IMR-90 (cell line): ENCODE measurements at regions not wholly inside any gene's neighbourhood (a gene's known extent, or its start where the extent isn't known, plus 50 kb on each side); places are given as distances from the start of the nearest gene placed in this dataset.

Experiments used
- ATAC-seq: fragments of 200-7000 bp; cut with Tn5 transposase; 2 replicates; pipeline ENCODE4 v1.9.1; 2020; ENCODE audit warnings: low read depth, mild to moderate bottlenecking, moderate library complexity
- BruUV-seq: library from RNA; stranded (reverse); fragments of 400-500 nt; replicated peaks from 2 replicates; lab custom pipeline; 2021; lab: Mats Ljungman, UMichigan
- CTCF ChIA-PET: fragments of 300-600 bp; formaldehyde crosslinking; extraction: SDS; loops from one replicate; lab custom pipeline; 2021; ENCODE audit warnings: antibody characterized with exemption; lab: Yijun Ruan, JAX
- POLR2A ChIA-PET: fragments of 300-600 bp; sonication (Branson Sonifier 250); formaldehyde crosslinking; loops from one replicate; lab custom pipeline; 2022; ENCODE audit warnings: antibody characterized with exemption; ENCODE audit not compliant: unreplicated experiment; lab: Charles Lee
- DNase-seq: peaks from one replicate; pipeline ENCODE4 v3.0.0; 2013
- H2AFZ ChIP-seq: replicated peaks from 2 replicates; pipeline ENCODE3; 2013; ENCODE audit warnings: low read length, mild to moderate bottlenecking; ENCODE audit not compliant: poor library complexity
- H2AK5ac ChIP-seq: 2 replicates; pipeline ENCODE4 v1.6.1; 2013; ENCODE audit warnings: low read depth, low read length, inconsistent platforms
- H2AK9ac ChIP-seq: replicated peaks from 2 replicates; pipeline ENCODE3; 2013; ENCODE audit warnings: mild to moderate bottlenecking, low read depth, low read length, moderate library complexity; ENCODE audit not compliant: poor library complexity
- H2BK120ac ChIP-seq: 2 replicates; pipeline ENCODE4 v1.6.1; 2013; ENCODE audit warnings: low read depth, low read length, inconsistent platforms
- H2BK15ac ChIP-seq: 3 replicates; pipeline ENCODE4 v1.6.1; 2013; ENCODE audit warnings: low read depth, low read length, inconsistent platforms
- H2BK20ac ChIP-seq: 2 replicates; pipeline ENCODE4 v1.6.1; 2013; ENCODE audit warnings: low read depth, mild to moderate bottlenecking, inconsistent platforms, low read length, moderate library complexity
- H2BK5ac ChIP-seq: 2 replicates; pipeline ENCODE4 v1.6.1; 2013; ENCODE audit warnings: mild to moderate bottlenecking, low read depth, low read length, inconsistent platforms; ENCODE audit not compliant: poor library complexity, severe bottlenecking
- H3K14ac ChIP-seq: replicated peaks from 2 replicates; pipeline ENCODE4 v1.6.1; 2013; ENCODE audit warnings: low read depth, low read length, inconsistent platforms
- H3K18ac ChIP-seq: 2 replicates; pipeline ENCODE4 v1.6.1; 2013; ENCODE audit warnings: low read depth, low read length, control low read depth
- H3K23ac ChIP-seq: 2 replicates; pipeline ENCODE4 v1.6.1; 2013; ENCODE audit warnings: low read depth, low read length, inconsistent platforms
- H3K27ac ChIP-seq: 2 replicates; pipeline ENCODE4 v1.5.1; 2013; ENCODE audit warnings: mild to moderate bottlenecking, control low read depth, low read length; ENCODE audit not compliant: insufficient read depth
- H3K27me3 ChIP-seq: 2 replicates; pipeline ENCODE4 v1.6.1; 2013; ENCODE audit warnings: low read length; ENCODE audit not compliant: control insufficient read depth, insufficient read depth
- H3K36me3 ChIP-seq: 2 replicates; pipeline ENCODE4 v1.6.1; 2013; ENCODE audit warnings: low read length, mixed read lengths; ENCODE audit not compliant: control insufficient read depth, insufficient read depth
- H3K4ac ChIP-seq: 2 replicates; pipeline ENCODE4 v1.6.1; 2013; ENCODE audit warnings: low read depth, low read length, inconsistent platforms
- H3K4me1 ChIP-seq: 2 replicates; pipeline ENCODE4 v1.6.1; 2013; ENCODE audit warnings: low read length, mixed read lengths; ENCODE audit not compliant: control insufficient read depth, insufficient read depth
- H3K4me2 ChIP-seq: 2 replicates; pipeline ENCODE4 v1.6.1; 2013; ENCODE audit warnings: low read depth, mild to moderate bottlenecking, control low read depth, low read length, moderate library complexity
- H3K4me3 ChIP-seq: 2 replicates; pipeline ENCODE4 v1.5.1; 2013; ENCODE audit warnings: low read depth, mild to moderate bottlenecking, control low read depth, low read length, moderate library complexity; ENCODE audit not compliant: insufficient read depth
- H3K56ac ChIP-seq: 2 replicates; pipeline ENCODE4 v1.6.1; 2013; ENCODE audit warnings: low read length, inconsistent platforms; ENCODE audit not compliant: insufficient read depth; ENCODE audit errors: extremely low read depth
- H3K79me1 ChIP-seq, 2 experiments: 2 replicates each; pipeline ENCODE4 v1.6.1; 2013; ENCODE audit warnings: low read length in 2 of 2, inconsistent platforms in 1 of 2, low read depth in 1 of 2
- H3K9ac ChIP-seq: 2 replicates; pipeline ENCODE4 v1.6.1; 2013; ENCODE audit warnings: low read depth, low read length, control low read depth
- H3K9me1 ChIP-seq: 2 replicates; pipeline ENCODE4 v1.6.1; 2013; ENCODE audit warnings: low read length, inconsistent platforms; ENCODE audit not compliant: insufficient read depth
- H3K9me3 ChIP-seq: 2 replicates; pipeline ENCODE4 v1.6.1; 2013; ENCODE audit warnings: low read length; ENCODE audit not compliant: control insufficient read depth, insufficient read depth
- H4K20me1 ChIP-seq: 2 replicates; pipeline ENCODE4 v1.6.1; 2013; ENCODE audit warnings: low read length, inconsistent platforms; ENCODE audit not compliant: insufficient read depth
- H4K5ac ChIP-seq: 2 replicates; pipeline ENCODE4 v1.6.1; 2013; ENCODE audit warnings: mild to moderate bottlenecking, low read depth, low read length, control low read depth
- H4K8ac ChIP-seq, 2 experiments: 2 replicates each; pipeline ENCODE4 v1.6.1; 2013; ENCODE audit warnings: low read depth in 2 of 2, low read length in 2 of 2, control low read depth in 1 of 2, inconsistent platforms in 1 of 2
- H4K91ac ChIP-seq: 2 replicates; pipeline ENCODE4 v1.6.1; 2013; ENCODE audit warnings: low read depth, low read length, inconsistent platforms; ENCODE audit not compliant: insufficient read depth
- BHLHE40 ChIP-seq: fragments of 150-350 bp; IDR thresholded peaks from 2 replicates; pipeline ENCODE4 v1.6.1; 2016; ENCODE audit warnings: mild to moderate bottlenecking, low read depth, low read length
- CHD1 ChIP-seq: IDR thresholded peaks from 2 replicates; pipeline ENCODE4 v1.6.1; 2012; ENCODE audit warnings: low read depth, low read length, improper control_type of control experiment
- FOS ChIP-seq: fragments of 150-350 bp; IDR thresholded peaks from 2 replicates; pipeline ENCODE4 v1.6.1; 2016; ENCODE audit warnings: low read depth, low read length
- MAFK ChIP-seq: IDR thresholded peaks from 2 replicates; pipeline ENCODE4 v1.6.1; 2012; ENCODE audit warnings: low read depth, low read length, improper control_type of control experiment
- MAZ ChIP-seq: IDR thresholded peaks from 2 replicates; pipeline ENCODE4 v1.6.1; 2012; ENCODE audit warnings: low read depth, mild to moderate bottlenecking, low read length, improper control_type of control experiment, moderate library complexity, borderline replicate concordance
- MXI1 ChIP-seq: IDR thresholded peaks from 2 replicates; pipeline ENCODE4 v1.6.1; 2012; ENCODE audit warnings: low read depth, mild to moderate bottlenecking, low read length, moderate library complexity, borderline replicate concordance
- NFE2L2 ChIP-seq: fragments of 150-350 bp; IDR thresholded peaks from 2 replicates; pipeline ENCODE4 v1.6.1; 2016; ENCODE audit warnings: low read depth, mild to moderate bottlenecking, low read length
- POLR2A ChIP-seq: IDR thresholded peaks from 2 replicates; pipeline ENCODE4 v1.6.1; 2012; ENCODE audit warnings: mild to moderate bottlenecking, low read depth, low read length
- RAD21 ChIP-seq: IDR thresholded peaks from 2 replicates; pipeline ENCODE4 v1.6.1; 2012; ENCODE audit warnings: low read length, improper control_type of control experiment
- RCOR1 ChIP-seq: IDR thresholded peaks from 2 replicates; pipeline ENCODE4 v1.6.1; 2012; ENCODE audit warnings: mild to moderate bottlenecking, low read length, improper control_type of control experiment; ENCODE audit not compliant: insufficient replicate concordance
- RFX5 ChIP-seq: IDR thresholded peaks from 2 replicates; pipeline ENCODE4 v1.8.0; 2012; ENCODE audit warnings: low read depth, mild to moderate bottlenecking, low read length, moderate library complexity
- SMC3 ChIP-seq: fragments of 150-350 bp; IDR thresholded peaks from 2 replicates; pipeline ENCODE4 v1.6.1; 2016; ENCODE audit warnings: low read depth, mild to moderate bottlenecking, antibody characterized with exemption, low read length, moderate library complexity
- WGBS, 2 experiments: methylation state at CpG; one replicate each; pipeline versions ENCODE4 v1.1.5 to v1.1.7; 2013; ENCODE audit warnings: missing lambda C conversion rate in 2 of 2; ENCODE audit not compliant: insufficient read length in 1 of 2; ENCODE audit errors: extremely low coverage in 2 of 2; 5-methylcytosine and 5-hydroxymethylcytosine counted together
- dilution Hi-C: fragments of 300-500 bp; cut with HindIII; formaldehyde crosslinking; loops from one replicate; pipeline ENCODE4 v1.14.3; 2018; ENCODE audit warnings: low sequenced_read_pairs; ENCODE audit not compliant: unreplicated experiment
- in situ Hi-C: fragments of 300-500 bp; cut with MboI; formaldehyde crosslinking; loops from 3 replicates; pipeline ENCODE4 v1.14.3; 2019; ENCODE audit warnings: low sequenced_read_pairs, inconsistent platforms, mixed read lengths
- intact Hi-C: fragments of 100-400 bp; cut with micrococcal nuclease; formaldehyde crosslinking; loops from 2 replicates; pipeline ENCODE4 v1.10.0; 2022
- TF ChIP-seq, protein P1 (sequence below): fragments of 150-350 bp; IDR thresholded peaks from 2 replicates; pipeline ENCODE4 v1.6.1; 2016; ENCODE audit warnings: low read depth, mild to moderate bottlenecking, low read length, moderate library complexity, borderline replicate concordance
- TF ChIP-seq, protein P2 (sequence below): conservative IDR thresholded peaks from 2 replicates; pipeline ENCODE4 v1.5.1; 2012; ENCODE audit warnings: mild to moderate bottlenecking, low read depth, low read length, improper control_type of control experiment
- TF ChIP-seq, protein P3 (sequence below): fragments of 150-350 bp; IDR thresholded peaks from 2 replicates; pipeline ENCODE4 v1.6.1; 2017; ENCODE audit warnings: mild to moderate bottlenecking, antibody characterized with exemption, low read length, low read depth

- H2AK5ac ChIP-seq = no peak overlapping the region
- no peak overlapping the region for H4K8ac ChIP-seq
- in situ Hi-C loops = no loop called here
Observed at GRCh38 chr20:24066076-24066700, 77.6 kb upstream of the GGTLC1 start.

More at GRCh38 chr20:24066076-24066700, 77.6 kb upstream of the GGTLC1 start:
- Histone ChIP-seq H3K9me1 (no peaks in the 10 kb centered on the region), H3K79me1 (no peaks in the 10 kb centered on the region), H3K27ac (no peak overlapping the region), H2BK5ac (no peak overlapping the region), H4K20me1 (no peaks in the 10 kb centered on the region), H2BK120ac (no peak overlapping the region), H3K14ac (no peak overlapping the region), H2AFZ (no peak overlapping the region), H3K36me3 (no peaks in the 10 kb centered on the region), H2BK20ac (no peak overlapping the region), H2BK15ac (no peak overlapping the region), H2AK9ac (no peak overlapping the region), H3K56ac (no peak overlapping the region), H3K4me3 (no peak overlapping the region), H3K4ac (no peak overlapping the region), H3K4me1 (no peaks in the 10 kb centered on the region), H3K4me2 (no peak overlapping the region), H4K5ac (no peak overlapping the region), H3K9ac (no peak overlapping the region), H3K27me3 (no peaks in the 10 kb centered on the region), H3K9me3 (no peaks in the 10 kb centered on the region), H3K18ac (no peak overlapping the region), H4K91ac (no peak overlapping the region), H3K23ac (no peak overlapping the region)
- no TSS peak for BruUV-seq
- ATAC-seq (no peak), DNase-seq (no peak)
- ChIA-PET CTCF (no interaction called here), POLR2A (no interaction called here)
- dilution Hi-C loops = no loop called here
- TF ChIP-seq MAFK (no peak), POLR2A (no peak), RAD21 (no peak), BHLHE40 (no peak), RCOR1 (no peak), SMC3 (no peak), NFE2L2 (no peak), FOS (no peak), CHD1 (no peak), MAZ (no peak), MXI1 (no peak), RFX5 (no peak)
- TF ChIP-seq, protein P1, sequence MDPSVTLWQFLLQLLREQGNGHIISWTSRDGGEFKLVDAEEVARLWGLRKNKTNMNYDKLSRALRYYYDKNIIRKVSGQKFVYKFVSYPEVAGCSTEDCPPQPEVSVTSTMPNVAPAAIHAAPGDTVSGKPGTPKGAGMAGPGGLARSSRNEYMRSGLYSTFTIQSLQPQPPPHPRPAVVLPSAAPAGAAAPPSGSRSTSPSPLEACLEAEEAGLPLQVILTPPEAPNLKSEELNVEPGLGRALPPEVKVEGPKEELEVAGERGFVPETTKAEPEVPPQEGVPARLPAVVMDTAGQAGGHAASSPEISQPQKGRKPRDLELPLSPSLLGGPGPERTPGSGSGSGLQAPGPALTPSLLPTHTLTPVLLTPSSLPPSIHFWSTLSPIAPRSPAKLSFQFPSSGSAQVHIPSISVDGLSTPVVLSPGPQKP = no peak
- TF ChIP-seq, protein P2, sequence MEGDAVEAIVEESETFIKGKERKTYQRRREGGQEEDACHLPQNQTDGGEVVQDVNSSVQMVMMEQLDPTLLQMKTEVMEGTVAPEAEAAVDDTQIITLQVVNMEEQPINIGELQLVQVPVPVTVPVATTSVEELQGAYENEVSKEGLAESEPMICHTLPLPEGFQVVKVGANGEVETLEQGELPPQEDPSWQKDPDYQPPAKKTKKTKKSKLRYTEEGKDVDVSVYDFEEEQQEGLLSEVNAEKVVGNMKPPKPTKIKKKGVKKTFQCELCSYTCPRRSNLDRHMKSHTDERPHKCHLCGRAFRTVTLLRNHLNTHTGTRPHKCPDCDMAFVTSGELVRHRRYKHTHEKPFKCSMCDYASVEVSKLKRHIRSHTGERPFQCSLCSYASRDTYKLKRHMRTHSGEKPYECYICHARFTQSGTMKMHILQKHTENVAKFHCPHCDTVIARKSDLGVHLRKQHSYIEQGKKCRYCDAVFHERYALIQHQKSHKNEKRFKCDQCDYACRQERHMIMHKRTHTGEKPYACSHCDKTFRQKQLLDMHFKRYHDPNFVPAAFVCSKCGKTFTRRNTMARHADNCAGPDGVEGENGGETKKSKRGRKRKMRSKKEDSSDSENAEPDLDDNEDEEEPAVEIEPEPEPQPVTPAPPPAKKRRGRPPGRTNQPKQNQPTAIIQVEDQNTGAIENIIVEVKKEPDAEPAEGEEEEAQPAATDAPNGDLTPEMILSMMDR = no peak
- TF ChIP-seq, protein P3, sequence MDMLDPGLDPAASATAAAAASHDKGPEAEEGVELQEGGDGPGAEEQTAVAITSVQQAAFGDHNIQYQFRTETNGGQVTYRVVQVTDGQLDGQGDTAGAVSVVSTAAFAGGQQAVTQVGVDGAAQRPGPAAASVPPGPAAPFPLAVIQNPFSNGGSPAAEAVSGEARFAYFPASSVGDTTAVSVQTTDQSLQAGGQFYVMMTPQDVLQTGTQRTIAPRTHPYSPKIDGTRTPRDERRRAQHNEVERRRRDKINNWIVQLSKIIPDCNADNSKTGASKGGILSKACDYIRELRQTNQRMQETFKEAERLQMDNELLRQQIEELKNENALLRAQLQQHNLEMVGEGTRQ = no peak
- 42% methylated on average over 2 of the region's 6 CpGs; no CpG with 5 or more reads in 1 of the 2 experiments for WGBS, 2 experiments
- intact Hi-C loops = no loop called here
